ENCODE measurements at regions not wholly inside any gene's neighbourhood (a gene's known extent, or its start where the extent isn't known, plus 50 kb on each side); places are given as distances from the start of the nearest gene placed in this dataset.

GRCh38 chr15:85967553-85967952 is 112.1 kb upstream of the AGBL1 start:
- WGBS, 2 donors, result 36 to 53% methylated on average over 2 of the region's 2 CpGs
- Histone ChIP-seq H3K36me3 (no peaks in the 10 kb centered on the region), H3K27ac (no peak overlapping the region), H3K27me3 (no peaks in the 10 kb centered on the region), H3K4me3 (no peak overlapping the region), H3K4me1 (no peaks in the 10 kb centered on the region), H3K9me3 (no peaks in the 10 kb centered on the region)
- intact Hi-C loops (cut with DNase I), result no loop called here
- DNase-seq (no peak), FAIRE-seq (no peak), ATAC-seq (no peak)
- TF ChIP-seq CTCF (IDR thresholded peaks at IDR 0.05), result no peak

- Histone ChIP-seq H3K4me1 (no peaks in the 10 kb centered on the region), H3K36me3 (no peaks in the 10 kb centered on the region), H3K27ac (no peak overlapping the region), H3K4me3 (no peak overlapping the region), H3K27me3 (no peaks in the 10 kb centered on the region), H3K9me3 (no peaks in the 10 kb centered on the region)
- DNase-seq (no peak), FAIRE-seq (no peak), ATAC-seq (no peak)
- no peak for TF ChIP-seq CTCF (IDR thresholded peaks at IDR 0.05)
- intact Hi-C loops (cut with DNase I), result no loop called here
- 78% methylated on average over 3 of the region's 3 CpGs for WGBS, 2 donors
These were observed 106.7 kb upstream of the AGBL1 start for GRCh38 chr15:85972805-85973540.

- no peaks in the 10 kb centered on the region for H3K27me3 ChIP-seq
- 51 to 57% methylated on average over 8 of the region's 8 CpGs for WGBS, 2 donors
- H3K27ac ChIP-seq, result no peak overlapping the region
- DNase-seq (no peak), ATAC-seq (no peak), FAIRE-seq (no peak)
- no peak for TF ChIP-seq CTCF (IDR thresholded peaks at IDR 0.05)
- no peak overlapping the region for H3K4me3 ChIP-seq
- H3K36me3 ChIP-seq, result no peaks in the 10 kb centered on the region
- intact Hi-C loops (cut with DNase I), result no loop called here
- no peaks in the 10 kb centered on the region for H3K9me3 ChIP-seq
- H3K4me1 ChIP-seq, result no peaks in the 10 kb centered on the region
These were observed 105.9 kb upstream of the AGBL1 start for GRCh38 chr15:85973584-85974347.

GRCh38 chr15:85974348-85974705 is 105.3 kb upstream of the AGBL1 start:
- DNase-seq (no peak), ATAC-seq (peak in 1 of 4 donors; percentile 66), FAIRE-seq (no peak)
- WGBS, 2 donors, result 46 to 90% methylated on average over 3 of the region's 3 CpGs
- no peak overlapping the region for H3K27ac ChIP-seq
- no peaks in the 10 kb centered on the region for H3K4me1 ChIP-seq
- H3K9me3 ChIP-seq, result no peaks in the 10 kb centered on the region
- H3K27me3 ChIP-seq, result no peaks in the 10 kb centered on the region
- H3K4me3 ChIP-seq, result no peak overlapping the region
- H3K36me3 ChIP-seq, result no peaks in the 10 kb centered on the region
- intact Hi-C loops (cut with DNase I), result no loop called here
- no peak for TF ChIP-seq CTCF (IDR thresholded peaks at IDR 0.05)

- Histone ChIP-seq H3K4me1 (no peaks in the 10 kb centered on the region), H3K27me3 (no peaks in the 10 kb centered on the region), H3K36me3 (no peaks in the 10 kb centered on the region), H3K9me3 (no peaks in the 10 kb centered on the region), H3K27ac (no peak overlapping the region), H3K4me3 (no peak overlapping the region)
- ATAC-seq (no peak), DNase-seq (no peak), FAIRE-seq (no peak)
- intact Hi-C loops (cut with DNase I), result no loop called here
- TF ChIP-seq CTCF (IDR thresholded peaks at IDR 0.05), result no peak
- 50 to 59% methylated on average over 3 of the region's 3 CpGs for WGBS, 2 donors
These were observed 104.9 kb upstream of the AGBL1 start for GRCh38 chr15:85974742-85975141.

All from pancreas (tissue), 10 donors.